22Rv1 (cell line): ENCODE measurements at regions not wholly inside any gene's neighbourhood (a gene's known extent, or its start where the extent isn't known, plus 50 kb on each side); places are given as distances from the start of the nearest gene placed in this dataset.

ENCODE experiments used
- ZFX ChIP-seq: fragments of 450-650 bp; IDR thresholded peaks from 2 replicates; pipeline ENCODE4 v1.6.1; 2017; ENCODE audit warnings: antibody characterized with exemption, borderline replicate concordance
- TF ChIP-seq, protein P1 (sequence below): fragments of 450-650 bp; IDR thresholded peaks from 2 replicates; pipeline ENCODE4 v1.5.1; 2017; ENCODE audit warnings: mild to moderate bottlenecking

DNA sequence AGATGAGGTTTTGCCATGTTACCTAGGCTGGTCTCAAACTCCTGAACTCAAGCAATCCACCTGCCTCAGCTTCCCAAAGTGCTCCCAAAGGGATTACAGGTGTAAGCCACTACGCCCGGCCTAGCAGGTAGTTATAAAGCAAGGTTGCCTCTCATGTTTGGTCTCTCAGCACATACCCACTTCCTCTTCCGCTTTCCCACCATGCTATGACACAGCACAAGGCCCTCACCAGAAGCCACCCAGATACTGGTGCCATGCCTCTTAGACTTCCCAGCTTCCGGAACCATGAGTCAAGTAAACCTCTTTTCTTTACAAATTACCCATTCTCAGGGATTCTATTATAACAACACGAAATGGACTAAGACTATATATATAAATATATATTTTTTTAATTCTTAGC is 143.6 kb downstream of the COPRS start:
- TF ChIP-seq, protein P1, sequence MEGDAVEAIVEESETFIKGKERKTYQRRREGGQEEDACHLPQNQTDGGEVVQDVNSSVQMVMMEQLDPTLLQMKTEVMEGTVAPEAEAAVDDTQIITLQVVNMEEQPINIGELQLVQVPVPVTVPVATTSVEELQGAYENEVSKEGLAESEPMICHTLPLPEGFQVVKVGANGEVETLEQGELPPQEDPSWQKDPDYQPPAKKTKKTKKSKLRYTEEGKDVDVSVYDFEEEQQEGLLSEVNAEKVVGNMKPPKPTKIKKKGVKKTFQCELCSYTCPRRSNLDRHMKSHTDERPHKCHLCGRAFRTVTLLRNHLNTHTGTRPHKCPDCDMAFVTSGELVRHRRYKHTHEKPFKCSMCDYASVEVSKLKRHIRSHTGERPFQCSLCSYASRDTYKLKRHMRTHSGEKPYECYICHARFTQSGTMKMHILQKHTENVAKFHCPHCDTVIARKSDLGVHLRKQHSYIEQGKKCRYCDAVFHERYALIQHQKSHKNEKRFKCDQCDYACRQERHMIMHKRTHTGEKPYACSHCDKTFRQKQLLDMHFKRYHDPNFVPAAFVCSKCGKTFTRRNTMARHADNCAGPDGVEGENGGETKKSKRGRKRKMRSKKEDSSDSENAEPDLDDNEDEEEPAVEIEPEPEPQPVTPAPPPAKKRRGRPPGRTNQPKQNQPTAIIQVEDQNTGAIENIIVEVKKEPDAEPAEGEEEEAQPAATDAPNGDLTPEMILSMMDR = no peak
- no peak for TF ChIP-seq ZFX
